ENCODE measurements at regions not wholly inside any gene's neighbourhood (a gene's known extent, or its start where the extent isn't known, plus 50 kb on each side); places are given as distances from the start of the nearest gene placed in this dataset.

- DNase-seq (ENCODE audit: low spot score) = no peak
Measured at GRCh38 chr5:82358457-82358856, 80.3 kb upstream of the RPS23 start.

DNA sequence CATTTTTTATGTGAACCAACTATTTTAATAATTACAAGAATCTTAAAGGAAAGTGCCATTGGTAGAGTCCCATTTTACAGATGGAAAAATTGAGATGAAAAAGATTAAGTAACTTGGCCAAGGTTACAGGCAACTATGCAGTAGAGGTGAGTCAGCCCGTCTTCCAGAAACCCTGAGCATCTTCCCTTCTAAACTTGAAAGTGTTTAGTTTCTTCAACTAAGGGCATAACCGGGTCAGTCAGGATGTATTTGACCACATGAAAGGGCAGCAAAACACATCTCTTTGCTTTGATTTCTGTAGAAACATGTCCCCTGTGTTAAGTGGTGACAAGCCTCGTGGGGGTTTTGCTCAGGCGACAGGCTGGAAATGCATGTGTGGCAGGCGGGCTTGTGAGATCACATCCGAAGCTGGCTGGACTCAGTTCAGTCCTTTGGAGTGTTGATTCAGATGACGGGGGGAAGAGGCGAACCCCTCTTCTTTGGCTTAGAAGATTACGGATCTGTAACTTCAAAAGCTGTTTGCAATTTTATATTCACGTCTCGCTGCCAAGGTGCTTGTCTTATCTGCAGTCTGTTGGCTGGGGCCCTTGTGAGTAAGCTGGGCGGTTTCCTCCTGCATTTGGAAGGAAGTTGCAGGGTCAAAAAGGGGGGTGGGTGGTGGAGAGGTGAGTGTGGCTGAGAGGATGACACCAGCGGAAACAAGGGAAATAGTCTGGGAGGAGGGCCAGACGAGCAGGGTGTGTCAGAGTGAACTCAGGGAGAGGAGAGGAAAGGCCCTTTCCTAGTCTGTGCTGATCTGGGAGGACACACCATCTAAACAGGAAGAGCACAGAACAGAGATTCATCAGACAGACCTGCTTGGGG lies 78.9 kb upstream of the RPS23 start:
- DNase-seq (ENCODE audit: low spot score) = no peak

- DNase-seq (ENCODE audit: low spot score) = no peak
Measured at GRCh38 chr5:82356021-82356420, 77.9 kb upstream of the RPS23 start.

GRCh38 chr5:82355496-82355895 lies 77.3 kb upstream of the RPS23 start:
- no peak for DNase-seq (ENCODE audit: low spot score)

DNA sequence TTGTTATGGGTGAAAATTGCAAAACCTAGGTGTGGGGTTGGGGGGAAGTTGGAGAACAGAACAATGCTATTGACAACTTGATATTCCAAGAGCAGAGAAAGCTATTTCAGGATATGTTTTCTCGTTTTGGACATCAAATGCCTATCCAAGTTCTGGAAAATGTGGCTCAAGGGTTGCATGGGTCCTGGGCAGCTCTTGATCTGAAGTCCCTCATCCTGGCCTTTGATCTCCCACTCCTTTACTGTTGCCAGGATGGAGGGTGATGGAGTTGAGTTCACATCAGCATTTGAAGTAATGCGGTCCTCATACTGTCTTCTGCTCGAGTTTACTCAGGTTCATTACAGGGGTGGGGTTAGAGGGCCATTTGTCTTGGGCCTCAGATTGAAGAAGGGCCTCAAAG lies 76.9 kb upstream of the RPS23 start:
- DNase-seq (ENCODE audit: low spot score) = no peak

- DNase-seq (ENCODE audit: low spot score) = no peak
Measured at GRCh38 chr5:82354543-82354942, 76.4 kb upstream of the RPS23 start.

- no peak for DNase-seq (ENCODE audit: low spot score)
Measured at GRCh38 chr5:82353522-82353921, 75.4 kb upstream of the RPS23 start.

DNA sequence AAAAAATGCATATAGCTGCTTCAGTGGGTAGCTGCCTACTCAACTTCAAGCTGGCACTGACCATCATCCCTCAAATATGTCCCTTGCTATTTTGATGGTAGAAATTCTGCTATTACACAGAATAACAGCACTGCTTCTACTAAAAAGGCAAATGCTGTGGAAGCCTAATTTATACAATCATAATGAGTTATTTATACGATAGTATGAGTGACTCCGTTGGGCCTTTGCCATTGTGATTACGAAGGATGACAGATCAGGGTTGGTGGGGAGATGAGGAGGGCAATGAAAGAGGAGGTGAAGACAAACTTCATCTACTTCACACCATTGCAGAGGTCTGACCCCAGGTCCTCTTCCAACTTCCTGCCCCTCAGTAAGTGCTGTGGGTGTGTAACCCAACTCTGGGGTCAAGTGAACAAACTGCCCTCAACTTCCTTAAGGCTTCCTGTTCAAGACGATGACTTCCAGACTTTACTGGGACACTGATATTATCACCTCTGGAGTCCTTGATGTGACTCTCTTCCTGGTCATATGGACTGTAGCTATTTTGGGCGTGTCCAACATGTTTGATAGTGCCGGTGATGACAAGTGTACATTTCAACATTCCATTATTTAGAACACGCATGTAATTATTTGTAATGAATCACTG lies 74.1 kb upstream of the RPS23 start:
- DNase-seq (ENCODE audit: low spot score) = no peak

- peak; percentile 89 for DNase-seq (ENCODE audit: low spot score)
Measured at GRCh38 chr5:82351754-82352145, 73.6 kb upstream of the RPS23 start.

DNA sequence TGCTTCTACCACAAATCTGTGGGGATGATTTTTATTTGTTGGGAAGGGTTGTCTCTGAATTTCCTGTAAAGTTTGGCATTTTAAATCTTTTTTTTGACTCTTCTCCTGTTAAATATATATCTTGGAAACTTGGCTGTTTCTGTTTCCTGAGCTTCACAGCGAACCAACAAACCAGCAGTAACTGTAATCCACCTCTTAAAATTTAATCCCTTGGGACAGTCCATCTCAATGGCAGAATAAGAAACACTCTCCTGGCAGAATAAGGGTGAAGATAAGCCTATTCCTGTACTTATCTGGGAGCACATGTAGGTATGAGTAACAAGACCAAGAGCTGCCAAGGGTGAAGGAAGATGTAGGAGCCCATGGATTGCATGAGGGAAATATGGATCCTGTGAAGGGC lies 73.1 kb upstream of the RPS23 start:
- no peak for DNase-seq (ENCODE audit: low spot score)

GRCh38 chr5:82349652-82350051 lies 71.5 kb upstream of the RPS23 start:
- no peak for DNase-seq (ENCODE audit: low spot score)

- DNase-seq (ENCODE audit: low spot score) = no peak
Measured at GRCh38 chr5:82348784-82349425, 70.8 kb upstream of the RPS23 start.

- DNase-seq (ENCODE audit: low spot score) = peak; percentile 82
Measured at GRCh38 chr5:82347201-82347865, 69.2 kb upstream of the RPS23 start.

GRCh38 chr5:82346399-82347165 lies 68.4 kb upstream of the RPS23 start:
- DNase-seq (ENCODE audit: low spot score) = no peak

GRCh38 chr5:82345108-82345507 lies 67.0 kb upstream of the RPS23 start:
- no peak for DNase-seq (ENCODE audit: low spot score)

- no peak for DNase-seq (ENCODE audit: low spot score)
Measured at GRCh38 chr5:82341325-82341724, 63.2 kb upstream of the RPS23 start.

- no peak for DNase-seq (ENCODE audit: low spot score)
Measured at GRCh38 chr5:82340799-82341198, 62.6 kb upstream of the RPS23 start.

- DNase-seq (ENCODE audit: low spot score) = no peak
Measured at GRCh38 chr5:82339792-82340191, 61.6 kb upstream of the RPS23 start.

DNA sequence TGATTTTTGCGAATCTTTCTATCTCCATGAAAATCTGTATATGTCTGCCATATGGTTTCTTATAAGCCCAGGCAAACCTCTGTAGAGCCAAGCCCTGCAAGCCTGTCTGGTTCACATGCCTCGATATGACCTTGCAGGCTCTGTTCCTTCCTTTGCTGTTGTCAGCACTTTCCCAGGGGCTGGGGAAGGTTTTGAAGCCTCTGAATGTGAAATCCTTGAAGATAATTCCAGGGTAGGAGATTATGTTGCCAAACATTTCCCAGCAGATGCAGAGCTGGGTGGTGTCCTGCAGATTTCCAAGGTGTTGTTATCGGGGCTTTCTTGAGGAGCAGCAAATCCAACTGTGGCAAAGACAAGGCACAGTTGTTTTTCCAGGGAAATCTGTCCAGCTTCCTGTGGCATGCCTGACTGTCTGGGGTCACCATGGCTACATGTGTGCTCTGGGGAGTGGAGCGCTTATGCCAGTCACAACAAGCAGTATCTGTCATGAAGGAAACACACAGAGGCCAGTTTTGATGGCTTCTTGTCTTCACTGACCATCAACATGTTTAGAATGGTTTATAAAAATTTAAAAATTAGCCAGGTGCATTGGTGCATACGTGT lies 60.7 kb upstream of the RPS23 start:
- DNase-seq (ENCODE audit: low spot score) = no peak

GRCh38 chr5:82336959-82337351 lies 58.8 kb upstream of the RPS23 start:
- no peak for DNase-seq (ENCODE audit: low spot score)

- no peak for DNase-seq (ENCODE audit: low spot score)
Measured at GRCh38 chr5:82336226-82336958, 58.2 kb upstream of the RPS23 start.

All from Ammon's horn (tissue), 1 donor.